NCI-H2081 treated with DMSO at 0.1 percent for 48 hours (cell line): ENCODE measurements at regions not wholly inside any gene's neighbourhood (a gene's known extent, or its start where the extent isn't known, plus 50 kb on each side); places are given as distances from the start of the nearest gene placed in this dataset.

ENCODE experiments used
- DNase-seq: peaks from one replicate; lab custom pipeline; 2025; lab: John Stamatoyannopoulos, UW

DNA sequence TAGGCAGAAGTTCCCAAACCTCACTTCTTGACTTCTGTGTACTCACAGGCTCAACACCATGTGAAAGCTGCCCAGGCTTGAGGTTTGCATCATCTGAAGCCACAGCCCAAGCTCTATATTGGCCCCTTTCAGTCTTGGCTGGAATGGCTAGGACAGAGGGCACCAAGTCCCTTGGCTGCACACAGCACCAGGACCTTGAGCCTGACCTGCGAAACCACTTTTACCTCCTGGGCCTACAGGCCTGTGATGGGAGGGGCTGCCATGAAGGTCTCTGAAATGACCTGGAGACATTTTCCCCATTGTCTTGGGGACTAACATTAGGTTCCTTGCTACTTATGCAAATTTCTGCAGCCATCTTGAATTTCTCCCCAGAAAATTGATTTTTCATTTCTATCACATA, 288.3 kb upstream of the ZC3H12C start:
- DNase-seq = no peak

DNA sequence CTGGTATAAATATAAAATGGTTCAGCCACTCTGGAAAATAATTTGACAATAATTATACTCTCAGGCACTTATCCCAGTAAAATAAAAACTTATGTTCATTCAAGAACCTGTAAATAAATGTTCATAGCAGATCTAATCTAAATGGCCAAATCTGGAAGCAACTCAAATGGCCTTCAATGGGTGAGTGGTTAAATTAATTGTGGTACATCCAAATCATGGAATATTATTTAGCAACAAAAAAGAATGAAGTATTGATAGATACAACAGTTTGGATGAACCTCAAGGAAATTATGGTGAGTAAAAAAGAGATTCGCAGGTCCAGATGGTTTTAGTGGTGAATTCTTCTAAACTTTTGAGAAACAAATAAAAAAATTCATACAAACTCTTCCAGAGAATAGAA, 287.0 kb upstream of the ZC3H12C start:
- no peak for DNase-seq

DNA sequence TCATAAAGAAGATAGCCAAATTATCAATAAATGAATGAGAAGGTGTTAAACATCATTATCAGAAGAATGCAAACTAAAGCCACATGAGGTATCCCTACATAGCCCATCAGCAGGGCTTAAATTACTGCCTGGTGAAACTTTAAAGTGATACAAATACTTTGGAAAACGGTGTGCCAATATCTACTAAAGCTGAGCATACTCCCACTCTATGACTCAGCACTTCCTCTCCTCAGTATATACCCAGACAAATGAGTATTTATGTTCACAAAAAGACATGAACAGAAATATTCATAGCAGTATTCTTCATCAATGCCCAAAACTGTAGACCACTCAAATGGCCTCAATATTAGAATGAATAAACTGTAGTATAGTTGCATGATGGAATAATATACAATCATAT, 284.6 kb upstream of the ZC3H12C start:
- DNase-seq = no peak

DNA sequence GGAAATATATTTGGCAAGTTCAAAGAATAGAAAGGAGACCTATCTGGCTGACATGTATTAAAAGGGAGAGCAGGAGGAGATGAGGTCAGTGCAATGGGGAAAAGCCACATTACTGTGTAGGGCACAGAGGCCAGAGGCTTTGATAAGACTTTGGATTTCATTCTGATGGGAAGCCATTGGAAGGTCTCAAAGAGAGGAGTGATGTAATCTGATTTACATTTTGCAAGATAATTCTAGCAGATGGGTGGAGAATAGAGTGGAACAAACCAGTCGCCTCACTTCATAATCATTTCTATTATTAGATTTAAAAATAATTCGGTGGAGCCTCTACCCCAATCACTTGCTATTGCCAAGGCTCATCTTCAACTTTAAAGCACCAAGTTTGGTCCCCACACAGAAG, 278.4 kb upstream of the ZC3H12C start:
- no peak for DNase-seq

DNA sequence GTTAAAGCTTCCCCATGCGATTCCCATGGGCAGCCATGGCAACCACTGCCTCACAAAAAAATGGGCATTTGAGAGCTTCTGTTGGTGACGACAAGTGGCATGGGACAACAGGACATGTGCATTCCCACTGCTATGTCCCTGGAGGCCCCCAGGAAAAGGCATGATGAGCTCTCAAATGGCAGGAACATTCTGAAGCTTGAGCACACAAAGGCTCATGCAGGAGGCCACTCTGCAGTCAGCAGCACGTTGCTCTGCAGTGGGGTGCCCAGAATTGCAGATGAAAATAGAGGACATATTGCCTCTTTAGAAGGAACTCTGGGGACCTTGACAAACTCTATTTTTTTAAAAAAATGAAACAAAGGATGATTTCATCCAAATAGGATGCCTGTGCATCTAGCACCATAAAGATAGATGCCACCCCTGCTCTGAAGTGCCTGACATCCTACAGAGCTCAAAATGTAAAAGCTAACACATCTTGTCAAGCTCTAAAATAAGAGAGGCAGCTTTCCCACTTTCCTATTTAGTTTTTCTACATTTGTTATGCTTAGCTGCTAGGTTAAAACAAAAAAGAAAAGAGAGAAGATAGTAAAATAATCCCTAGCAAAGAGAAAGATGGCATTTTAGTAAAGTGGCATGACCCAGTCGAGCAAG, 277.6 kb upstream of the ZC3H12C start:
- no peak for DNase-seq

DNA sequence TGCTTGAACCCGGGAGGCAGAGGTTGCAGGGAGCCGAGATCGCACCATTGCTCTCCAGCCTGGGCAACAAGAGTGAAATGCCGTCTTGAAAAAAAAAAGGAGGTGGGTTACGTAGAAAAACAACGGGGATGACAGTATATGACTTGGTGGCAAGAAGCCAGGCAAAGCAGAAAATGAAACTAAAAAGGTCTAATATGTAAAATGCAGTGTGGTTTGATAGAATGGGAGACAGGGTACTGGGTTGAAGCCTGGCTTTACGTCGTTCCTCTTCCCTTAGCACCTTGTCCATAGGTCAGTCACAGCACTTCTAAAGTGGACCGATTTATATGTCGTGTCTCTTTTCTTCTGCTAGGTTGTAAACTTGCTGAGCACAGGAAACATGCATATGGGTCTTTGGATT, 274.9 kb upstream of the ZC3H12C start:
- DNase-seq = no peak

DNA sequence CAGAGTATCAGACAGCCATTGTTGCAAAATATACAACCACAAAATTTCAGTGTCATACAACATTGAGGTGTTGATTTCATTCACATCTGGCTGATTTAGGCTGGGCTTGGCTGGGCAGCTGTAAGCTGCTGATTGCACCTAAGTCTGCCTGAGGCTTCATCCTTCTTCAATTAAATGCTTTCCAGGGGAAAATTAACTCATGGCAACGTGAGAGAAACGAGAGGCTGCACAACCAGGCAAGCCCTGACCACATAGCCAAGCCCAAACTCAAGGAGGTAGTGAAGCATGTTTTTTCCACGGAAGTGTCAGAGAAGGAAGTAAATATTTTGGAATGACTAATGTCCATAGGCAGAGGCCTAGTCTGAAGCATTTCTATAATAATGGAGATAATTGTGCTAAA, 273.8 kb upstream of the ZC3H12C start:
- no peak for DNase-seq

DNA sequence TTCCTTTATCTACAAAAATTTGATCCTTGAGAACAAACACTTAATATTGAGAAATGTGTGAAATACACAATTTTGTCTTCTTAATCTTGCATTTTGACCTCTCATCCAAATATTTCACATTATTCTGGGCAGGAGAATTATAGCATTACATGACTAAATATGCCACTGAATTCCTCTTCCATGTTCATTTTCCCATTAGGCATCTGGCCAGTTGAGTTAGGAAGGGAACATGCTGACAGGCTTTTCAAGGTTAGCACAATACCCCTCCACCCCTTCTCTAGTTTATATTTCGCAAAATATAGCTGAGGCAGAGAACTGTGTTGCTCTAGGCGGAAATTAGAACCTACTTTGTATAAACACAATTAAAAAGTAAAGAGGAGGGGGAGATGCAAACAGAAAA, 271.7 kb upstream of the ZC3H12C start:
- no peak for DNase-seq

DNA sequence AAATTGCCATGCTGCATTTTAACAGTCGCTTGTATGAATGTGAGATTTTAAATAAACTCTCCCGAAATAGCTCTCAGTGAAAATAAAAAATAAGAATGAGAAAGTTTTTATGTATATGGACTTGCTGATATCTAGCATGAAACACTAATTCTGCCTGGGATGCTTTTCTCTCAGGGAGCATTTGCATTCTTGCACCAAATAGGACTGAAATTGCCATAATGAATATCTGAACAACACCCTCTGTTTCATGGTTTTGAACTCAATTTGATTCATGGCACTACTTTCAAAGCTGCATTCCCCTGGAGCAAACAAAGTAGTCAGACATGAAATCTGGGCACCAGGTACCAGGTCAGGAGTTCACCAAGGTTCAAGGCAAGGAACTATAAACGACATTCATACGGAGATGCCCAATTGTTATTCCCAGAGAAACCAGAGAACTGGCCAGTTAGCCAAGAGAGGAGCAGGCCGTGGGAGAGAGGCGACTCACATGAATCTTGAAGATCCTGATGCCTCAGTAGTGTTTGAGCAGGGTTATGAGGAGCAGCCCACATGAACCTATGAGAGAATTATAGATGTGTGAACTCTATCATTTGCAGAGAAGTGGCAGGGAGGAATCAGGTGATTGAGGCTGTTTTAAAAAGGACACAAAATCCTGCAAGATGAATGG, 270.6 kb upstream of the ZC3H12C start:
- no peak for DNase-seq

DNA sequence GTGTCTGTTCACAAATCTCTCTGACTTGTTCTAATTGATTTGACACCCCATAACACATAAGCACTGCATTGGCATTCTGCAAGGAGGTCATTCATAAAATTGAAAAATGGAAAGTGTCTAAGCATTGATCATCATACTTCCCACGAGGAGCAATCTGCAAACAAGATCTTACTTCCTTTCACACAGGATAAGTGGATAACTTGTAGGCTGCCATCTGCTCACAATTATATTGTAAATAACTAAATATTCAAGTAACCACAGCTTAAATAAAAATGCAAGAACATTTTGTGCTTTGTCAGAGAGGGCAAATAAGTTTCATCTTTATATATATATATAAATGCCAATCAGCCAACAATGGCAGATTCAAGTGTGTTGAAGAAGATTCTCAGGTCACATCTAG, 264.8 kb upstream of the ZC3H12C start:
- DNase-seq = no peak

DNA sequence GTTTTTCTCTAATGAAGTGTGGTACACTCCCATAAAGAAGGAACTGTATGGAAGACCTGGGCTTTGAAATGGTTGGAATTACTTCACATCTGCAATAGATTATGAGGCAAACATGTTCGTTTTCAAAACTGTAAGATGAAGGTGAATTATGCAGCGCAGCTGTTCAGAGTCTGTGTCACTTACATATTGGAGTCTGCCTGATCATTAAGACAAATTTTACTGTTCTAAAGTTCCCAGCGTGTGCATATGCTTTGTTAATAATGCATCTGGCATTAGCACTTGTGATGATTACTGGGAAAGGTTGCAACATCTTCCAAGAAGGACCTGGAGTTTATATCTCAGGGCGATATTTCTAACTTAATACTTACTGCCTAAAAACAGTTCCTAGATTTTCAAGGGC, 255.2 kb upstream of the ZC3H12C start:
- DNase-seq = no peak

DNA sequence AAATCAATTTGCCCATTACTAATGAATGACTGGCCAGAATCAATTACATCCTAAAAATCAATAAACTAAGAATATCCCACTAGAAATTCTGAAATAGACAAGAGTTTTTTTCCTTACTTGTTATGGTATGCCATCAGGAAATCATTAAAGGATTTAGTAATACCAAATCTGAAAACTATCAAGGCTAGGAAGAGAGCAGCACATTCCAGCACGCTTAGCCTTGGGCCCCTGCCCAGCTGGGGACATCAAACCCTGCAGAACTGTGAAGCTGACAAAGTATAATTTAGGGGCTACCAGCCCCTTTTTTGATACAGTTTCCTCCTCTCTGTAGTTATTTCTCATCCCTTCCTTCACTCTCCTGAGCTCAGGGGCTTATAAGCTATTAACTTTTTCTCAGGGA, 247.8 kb upstream of the ZC3H12C start:
- DNase-seq = no peak

DNA sequence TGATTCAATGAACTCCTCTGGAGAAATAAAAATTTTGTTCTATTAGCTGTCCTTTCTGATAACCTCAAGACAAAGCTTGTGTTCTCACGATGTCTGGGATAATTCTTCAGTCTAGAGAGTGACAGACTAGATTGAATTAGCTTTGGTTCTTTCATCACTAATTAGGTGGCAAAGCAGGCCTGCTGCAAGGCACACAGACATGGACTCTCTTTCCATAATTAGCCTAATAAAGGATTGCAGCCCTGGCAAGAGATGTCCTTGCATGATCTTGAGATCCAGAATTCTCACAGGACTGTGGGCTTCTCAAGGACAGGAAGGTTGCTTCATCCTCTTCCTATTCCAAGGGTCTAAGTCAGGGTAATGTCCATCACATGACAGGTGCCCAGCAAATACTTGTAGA, 245.6 kb upstream of the ZC3H12C start:
- no peak for DNase-seq

DNA sequence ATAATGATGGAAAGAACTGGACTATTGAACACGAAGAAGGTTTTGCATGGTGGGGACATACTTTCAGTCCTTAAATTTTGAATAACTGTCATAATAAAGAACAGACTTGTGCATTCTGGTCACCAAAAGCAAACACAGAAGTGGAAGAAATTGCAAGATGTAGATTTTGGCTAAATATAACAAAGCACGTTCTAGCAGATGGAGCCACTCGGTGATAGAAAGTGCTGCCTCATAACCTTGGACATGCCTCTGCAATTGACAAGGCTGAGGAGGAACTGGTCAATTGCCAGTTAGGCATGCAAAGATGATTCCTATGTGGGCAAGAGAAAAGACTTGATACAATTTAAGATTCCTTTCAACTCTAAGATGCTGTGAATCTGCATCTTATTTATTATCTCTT, 244.1 kb upstream of the ZC3H12C start:
- no peak for DNase-seq

DNA sequence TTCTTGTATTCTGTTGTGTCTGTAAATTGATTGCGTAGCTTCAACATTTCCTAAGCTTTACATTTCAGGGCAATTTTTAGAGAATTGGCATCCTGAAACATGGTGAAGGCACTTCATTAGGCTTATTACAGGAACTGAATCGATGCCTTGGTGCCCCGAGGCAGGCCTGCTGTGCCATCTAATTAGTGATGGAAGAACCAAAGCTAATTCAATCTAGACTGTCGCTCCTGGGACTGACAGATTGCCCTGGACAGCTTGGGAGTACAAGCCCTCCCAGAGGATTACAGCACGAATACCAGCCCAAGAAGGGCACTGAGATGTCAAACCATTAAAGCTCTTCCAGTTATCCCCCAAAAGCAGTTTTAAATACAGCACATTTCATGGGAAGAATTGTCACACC, 243.2 kb upstream of the ZC3H12C start:
- DNase-seq = no peak

DNA sequence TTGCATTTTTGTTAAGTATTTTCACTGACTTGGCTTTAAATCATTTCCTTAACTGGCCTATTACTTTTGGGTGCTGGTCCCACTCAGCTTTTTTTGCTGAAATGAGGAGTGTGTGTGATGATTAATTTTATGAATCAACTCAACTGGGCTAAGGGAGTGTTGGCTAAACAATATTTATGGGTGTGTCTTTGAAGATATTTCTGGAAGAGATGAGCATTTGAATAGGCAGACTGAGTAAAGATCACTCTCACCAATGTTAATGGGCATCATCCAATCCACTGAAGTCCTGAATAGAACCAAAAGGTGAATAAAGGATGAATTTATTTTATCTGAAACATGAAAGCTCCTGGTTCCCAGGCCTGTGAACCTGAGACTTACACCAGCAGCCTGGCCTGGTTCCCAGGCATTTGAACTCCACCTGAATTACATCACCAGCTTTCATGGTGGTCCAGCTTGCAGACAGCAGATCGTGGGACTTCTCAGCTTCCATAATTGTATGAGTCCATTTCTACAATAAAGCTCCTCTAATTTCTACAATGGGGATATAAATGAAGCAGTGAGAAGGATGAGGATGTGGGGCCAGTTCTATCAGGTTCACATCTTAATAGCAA, 241.3 kb upstream of the ZC3H12C start:
- no peak for DNase-seq

DNA sequence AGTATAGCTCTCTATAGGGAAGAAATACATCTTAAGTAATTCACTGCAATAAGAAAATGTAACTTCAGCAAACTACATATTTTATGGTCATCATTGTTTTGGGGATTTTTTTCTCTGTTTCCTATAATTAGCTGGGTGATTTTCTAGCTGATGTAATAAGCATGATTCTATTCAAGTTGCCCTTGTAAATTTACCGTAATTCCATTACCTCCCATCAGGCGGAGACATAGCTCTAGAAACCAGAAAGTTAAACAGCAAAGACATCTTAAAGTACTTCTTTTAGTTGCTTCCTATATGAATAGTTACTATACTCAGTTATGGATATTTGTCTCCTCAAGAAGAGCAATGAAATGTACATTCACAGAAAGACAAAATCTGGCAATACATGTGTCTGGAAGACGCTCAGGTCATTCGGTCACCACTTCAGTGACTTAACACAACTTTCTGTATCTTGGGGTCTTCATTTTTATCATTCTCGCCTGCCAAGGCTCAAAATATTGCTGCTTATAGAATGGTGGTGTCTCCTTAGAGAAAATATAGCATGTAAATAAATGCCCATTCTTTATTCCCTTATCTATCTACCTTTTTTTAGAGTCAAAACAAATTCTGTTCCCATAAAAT, 239.9 kb upstream of the ZC3H12C start:
- peak; percentile 31 for DNase-seq

DNA sequence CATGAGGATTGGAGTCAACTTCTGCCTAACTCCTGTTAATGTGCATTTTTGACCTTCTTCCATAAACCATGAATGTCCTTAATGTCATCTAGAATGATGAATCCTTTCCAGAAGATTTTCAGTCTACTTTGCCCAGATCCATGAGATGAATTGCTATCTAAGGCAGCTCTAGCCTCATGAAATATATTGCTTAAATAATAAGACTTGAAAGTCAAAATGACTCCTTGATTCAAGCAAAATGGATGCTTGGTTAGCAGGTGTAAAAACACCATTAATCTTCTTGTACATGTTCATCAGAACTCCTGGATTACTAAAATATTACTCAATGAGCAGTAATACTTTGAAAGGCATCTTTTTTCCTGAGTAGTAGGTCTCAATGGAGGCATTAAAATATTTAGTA, 238.5 kb upstream of the ZC3H12C start:
- DNase-seq = no peak

DNA sequence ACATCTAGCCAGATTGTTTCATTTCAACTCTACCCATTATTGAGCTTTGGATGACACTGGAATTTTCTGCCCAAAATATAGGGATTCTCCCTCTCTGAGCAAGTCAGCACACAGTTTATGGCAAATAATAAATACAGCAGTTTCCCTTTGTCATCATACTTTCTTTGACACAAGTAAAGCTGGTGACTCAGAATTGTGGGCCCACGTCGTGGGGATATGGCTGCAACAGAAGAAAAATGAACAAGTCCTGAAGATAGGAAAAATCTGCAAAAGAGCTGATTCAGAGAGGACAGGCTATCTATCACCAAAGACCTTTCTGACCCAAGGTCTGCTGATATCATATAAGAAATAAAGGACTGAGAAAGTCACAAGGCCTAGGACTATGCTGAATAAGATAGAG, 236.3 kb upstream of the ZC3H12C start:
- DNase-seq = no peak

DNA sequence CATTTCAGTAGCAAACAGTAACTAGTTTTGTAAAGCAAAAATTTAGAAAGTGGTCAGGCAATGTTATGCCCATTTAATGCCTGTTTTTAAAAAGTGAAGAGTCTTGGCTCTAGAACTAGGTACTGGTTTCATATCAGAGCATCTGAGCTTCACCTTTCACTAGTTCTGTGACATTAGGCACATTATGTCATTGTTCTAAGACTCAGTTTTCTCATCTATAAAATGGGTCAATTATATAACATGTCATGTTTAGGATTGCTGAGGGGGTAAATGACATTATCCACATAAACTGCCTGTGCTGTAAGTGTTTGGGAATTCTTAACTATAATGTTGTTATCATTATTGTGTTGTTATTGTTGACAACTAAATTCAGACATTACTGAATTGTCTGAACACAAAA, 235.6 kb upstream of the ZC3H12C start:
- no peak for DNase-seq

DNA sequence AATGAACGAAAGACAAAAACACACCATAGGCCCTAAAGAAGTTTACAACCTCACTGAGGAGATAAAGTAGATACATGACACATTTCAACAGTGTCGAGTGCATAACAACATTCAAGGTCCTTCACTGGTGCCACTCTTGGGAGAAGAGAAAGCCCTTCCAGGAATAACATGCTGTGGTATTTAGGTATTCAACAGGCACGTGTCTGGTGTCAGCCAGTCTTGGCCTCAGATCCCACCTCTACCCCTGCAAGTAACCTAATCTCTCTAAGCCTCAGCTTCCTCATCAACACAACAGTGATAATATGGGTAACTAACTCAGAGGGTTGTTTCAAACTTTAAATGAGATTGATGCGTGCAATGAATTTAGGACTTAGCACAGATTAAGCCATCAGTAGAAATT, 235.0 kb upstream of the ZC3H12C start:
- DNase-seq = no peak

DNA sequence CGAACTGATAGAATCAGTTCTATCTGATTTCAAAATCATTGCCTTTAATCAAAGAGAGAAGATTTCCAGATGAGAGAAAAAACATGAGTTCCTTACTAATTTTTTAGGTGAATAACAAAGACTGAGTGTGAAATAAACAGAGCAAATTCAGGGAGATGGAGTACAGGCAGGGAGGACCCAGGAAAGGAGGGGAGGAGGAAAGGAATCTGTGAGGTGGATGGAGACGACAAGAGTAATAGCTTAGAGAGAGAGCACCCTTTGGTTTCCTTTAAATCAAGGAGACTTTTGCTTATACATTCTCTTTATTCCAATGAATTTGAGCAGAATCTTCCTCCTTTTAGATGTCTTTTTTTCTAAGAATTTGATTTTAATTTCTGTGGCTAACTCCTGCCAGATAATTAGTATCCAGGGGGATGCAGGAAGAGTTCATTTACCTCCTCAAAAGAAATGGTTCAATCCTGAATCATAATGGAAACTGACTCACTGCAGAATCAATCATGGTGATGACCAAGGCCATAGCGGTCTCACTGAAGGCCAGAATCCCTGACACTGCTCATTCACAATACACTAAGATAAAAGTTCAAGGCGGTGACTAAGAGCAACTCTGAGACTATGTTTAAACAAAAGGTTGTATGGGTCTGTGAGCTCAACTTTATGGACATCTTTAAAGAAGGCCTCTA, 234.0 kb upstream of the ZC3H12C start:
- DNase-seq = no peak

DNA sequence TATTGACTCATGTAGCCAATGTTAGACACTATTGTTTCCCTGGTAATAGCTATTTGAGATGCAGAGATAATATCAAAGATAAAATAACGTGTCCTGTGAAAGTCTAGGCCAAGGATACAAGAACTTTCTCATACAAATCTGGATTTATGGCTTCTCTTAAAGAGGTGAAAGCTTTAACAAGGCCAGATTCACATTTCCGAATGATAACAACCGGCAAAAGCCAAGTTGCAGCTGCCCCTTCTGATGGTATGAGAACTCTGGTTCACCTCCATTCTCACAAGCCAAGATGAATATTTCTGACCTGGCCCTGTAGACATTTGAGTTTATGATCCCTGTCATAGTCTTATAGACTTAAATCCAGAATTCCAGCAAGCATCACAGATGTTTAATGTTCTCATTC, 230.4 kb upstream of the ZC3H12C start:
- no peak for DNase-seq
